Activated CD4-positive, alpha-beta memory T cell treated with anti-CD3 and anti-CD28 coated beads for 36 hours (primary cell): ENCODE measurements at regions not wholly inside any gene's neighbourhood (a gene's known extent, or its start where the extent isn't known, plus 50 kb on each side); places are given as distances from the start of the nearest gene placed in this dataset.

Experiments
- CTCF ChIA-PET: fragments of 350-600 bp; sonication (Branson Sonifier 250); formaldehyde crosslinking; loops from one replicate; lab custom pipeline; 2021; ENCODE audit warnings: antibody characterized with exemption, inconsistent platforms; lab: Charles Lee
- POLR2A ChIA-PET: fragments of 350-600 bp; sonication (Branson Sonifier 250); formaldehyde crosslinking; loops from one replicate; lab custom pipeline; 2021; ENCODE audit warnings: antibody characterized with exemption; lab: Charles Lee
- DNase-seq: peaks from one replicate; pipeline ENCODE4 v3.0.0-alpha.2; 2020
- H3K27ac Mint-ChIP-seq: one replicate; pipeline ENCODE4 v1.8.0; 2021; ENCODE audit warnings: mixed read lengths
- H3K27me3 Mint-ChIP-seq: one replicate; pipeline ENCODE4 v1.8.0; 2021; ENCODE audit warnings: mixed read lengths
- H3K36me3 Mint-ChIP-seq: one replicate; pipeline ENCODE4 v1.8.0; 2021; ENCODE audit warnings: mixed read lengths
- H3K4me1 Mint-ChIP-seq: one replicate; pipeline ENCODE4 v1.8.0; 2021; ENCODE audit warnings: low read depth, mixed read lengths
- H3K4me3 Mint-ChIP-seq: one replicate; pipeline ENCODE4 v1.8.0; 2021; ENCODE audit warnings: mild to moderate bottlenecking, mixed read lengths
- H3K9me3 Mint-ChIP-seq: one replicate; pipeline ENCODE4 v1.8.0; 2021; ENCODE audit warnings: mixed read lengths
- intact Hi-C: fragments of 100-400 bp; cut with micrococcal nuclease; formaldehyde crosslinking; loops from one replicate; pipeline ENCODE4 v1.15.1; 2023

- no peak overlapping the region for H3K27ac Mint-ChIP-seq
- H3K4me3 Mint-ChIP-seq = no peak overlapping the region
- CTCF ChIA-PET = interaction anchor here (0.6 kb wide), 1 partner anchor 165 kb away, joined by 4 read pairs; no protein-coding TSS in a partner anchor
- H3K9me3 Mint-ChIP-seq = no peaks in the 10 kb centered on the region
- intact Hi-C loops = loop anchor here (5.0 to 10.0 kb wide), 3 partner anchors 1083 to 1368 kb away; no protein-coding TSS in a partner anchor
- H3K36me3 Mint-ChIP-seq = no peaks in the 10 kb centered on the region
- peaks cover 6% of the 10 kb centered on the region for H3K27me3 Mint-ChIP-seq
- POLR2A ChIA-PET = no interaction called here
- H3K4me1 Mint-ChIP-seq = no peaks in the 10 kb centered on the region
- no peak for DNase-seq
These were observed 386.9 kb downstream of the FIGN start for GRCh38 chr2:163348857-163349380.

- intact Hi-C loops = loop anchor here (5.0 to 10.0 kb wide), 3 partner anchors 1084 to 1369 kb away; no protein-coding TSS in a partner anchor
- ChIA-PET POLR2A (no interaction called here), CTCF (interaction anchor here (0.6 kb wide), 1 partner anchor 164 kb away, joined by 4 read pairs; no protein-coding TSS in a partner anchor)
- no peak for DNase-seq
- Mint-ChIP-seq H3K27me3 (peaks cover 6% of the 10 kb centered on the region), H3K27ac (no peak overlapping the region), H3K36me3 (no peaks in the 10 kb centered on the region), H3K9me3 (no peaks in the 10 kb centered on the region), H3K4me1 (no peaks in the 10 kb centered on the region), H3K4me3 (no peak overlapping the region)
These were observed 387.6 kb downstream of the FIGN start for GRCh38 chr2:163347982-163348856.

- ChIA-PET CTCF (no interaction called here), POLR2A (no interaction called here)
- Mint-ChIP-seq H3K27ac (no peak overlapping the region), H3K4me1 (no peaks in the 10 kb centered on the region), H3K4me3 (no peak overlapping the region), H3K9me3 (no peaks in the 10 kb centered on the region), H3K27me3 (peaks cover 6% of the 10 kb centered on the region), H3K36me3 (no peaks in the 10 kb centered on the region)
- no peak for DNase-seq
- intact Hi-C loops = loop anchor here (5.0 to 10.0 kb wide), 3 partner anchors 1086 to 1371 kb away; no protein-coding TSS in a partner anchor
These were observed 389.8 kb downstream of the FIGN start for GRCh38 chr2:163345795-163346573.

GRCh38 chr2:163343316-163343715 lies 392.5 kb downstream of the FIGN start:
- intact Hi-C loops = loop anchor here (10.0 kb wide), 1 partner anchor 1191 kb away; no protein-coding TSS in a partner anchor
- Mint-ChIP-seq H3K36me3 (no peaks in the 10 kb centered on the region), H3K4me1 (no peaks in the 10 kb centered on the region), H3K27me3 (peaks cover 1% of the 10 kb centered on the region), H3K9me3 (no peaks in the 10 kb centered on the region), H3K4me3 (no peak overlapping the region), H3K27ac (no peak overlapping the region)
- ChIA-PET CTCF (no interaction called here), POLR2A (no interaction called here)
- no peak for DNase-seq

- POLR2A ChIA-PET = no interaction called here
- no peak overlapping the region for H3K4me3 Mint-ChIP-seq
- intact Hi-C loops = loop anchor here (10.0 kb wide), 1 partner anchor 1193 kb away; no protein-coding TSS in a partner anchor
- H3K36me3 Mint-ChIP-seq = no peaks in the 10 kb centered on the region
- H3K9me3 Mint-ChIP-seq = peaks cover 3% of the 10 kb centered on the region
- H3K27me3 Mint-ChIP-seq = no peaks in the 10 kb centered on the region
- CTCF ChIA-PET = no interaction called here
- H3K4me1 Mint-ChIP-seq = no peaks in the 10 kb centered on the region
- no peak for DNase-seq
- no peak overlapping the region for H3K27ac Mint-ChIP-seq
These were observed 394.4 kb downstream of the FIGN start for GRCh38 chr2:163341426-163341825.

- no peak overlapping the region for H3K27ac Mint-ChIP-seq
- CTCF ChIA-PET = no interaction called here
- POLR2A ChIA-PET = no interaction called here
- intact Hi-C loops = no loop called here
- H3K9me3 Mint-ChIP-seq = peaks cover 3% of the 10 kb centered on the region
- H3K36me3 Mint-ChIP-seq = no peaks in the 10 kb centered on the region
- DNase-seq = no peak
- no peak overlapping the region for H3K4me3 Mint-ChIP-seq
- H3K4me1 Mint-ChIP-seq = no peaks in the 10 kb centered on the region
- no peaks in the 10 kb centered on the region for H3K27me3 Mint-ChIP-seq
These were observed 397.5 kb downstream of the FIGN start for GRCh38 chr2:163338270-163338669.

GRCh38 chr2:163324677-163325076 lies 411.1 kb downstream of the FIGN start:
- H3K27ac Mint-ChIP-seq = no peak overlapping the region
- POLR2A ChIA-PET = no interaction called here
- intact Hi-C loops = no loop called here
- no peaks in the 10 kb centered on the region for H3K36me3 Mint-ChIP-seq
- CTCF ChIA-PET = no interaction called here
- no peaks in the 10 kb centered on the region for H3K27me3 Mint-ChIP-seq
- no peak for DNase-seq
- no peak overlapping the region for H3K4me3 Mint-ChIP-seq
- H3K9me3 Mint-ChIP-seq = no peaks in the 10 kb centered on the region
- H3K4me1 Mint-ChIP-seq = no peaks in the 10 kb centered on the region

GRCh38 chr2:163319006-163319405 lies 416.8 kb downstream of the FIGN start:
- no peaks in the 10 kb centered on the region for H3K4me1 Mint-ChIP-seq
- ChIA-PET CTCF (no interaction called here), POLR2A (no interaction called here)
- intact Hi-C loops = no loop called here
- H3K4me3 Mint-ChIP-seq = no peak overlapping the region
- no peaks in the 10 kb centered on the region for H3K36me3 Mint-ChIP-seq
- DNase-seq = no peak
- peaks cover 2% of the 10 kb centered on the region for H3K9me3 Mint-ChIP-seq
- no peak overlapping the region for H3K27ac Mint-ChIP-seq
- no peaks in the 10 kb centered on the region for H3K27me3 Mint-ChIP-seq

GRCh38 chr2:163314712-163315111 lies 421.1 kb downstream of the FIGN start:
- Mint-ChIP-seq H3K27me3 (no peaks in the 10 kb centered on the region), H3K4me1 (no peaks in the 10 kb centered on the region), H3K36me3 (no peaks in the 10 kb centered on the region), H3K9me3 (peaks cover 2% of the 10 kb centered on the region), H3K4me3 (no peak overlapping the region), H3K27ac (no peak overlapping the region)
- ChIA-PET POLR2A (no interaction called here), CTCF (no interaction called here)
- intact Hi-C loops = no loop called here
- no peak for DNase-seq

- intact Hi-C loops = no loop called here
- DNase-seq = no peak
- H3K27ac Mint-ChIP-seq = no peak overlapping the region
- H3K27me3 Mint-ChIP-seq = no peaks in the 10 kb centered on the region
- H3K9me3 Mint-ChIP-seq = peaks cover 2% of the 10 kb centered on the region
- no peaks in the 10 kb centered on the region for H3K36me3 Mint-ChIP-seq
- CTCF ChIA-PET = no interaction called here
- no peak overlapping the region for H3K4me3 Mint-ChIP-seq
- POLR2A ChIA-PET = no interaction called here
- no peaks in the 10 kb centered on the region for H3K4me1 Mint-ChIP-seq
These were observed 423.1 kb downstream of the FIGN start for GRCh38 chr2:163312713-163313112.

- Mint-ChIP-seq H3K27ac (no peak overlapping the region), H3K4me1 (no peaks in the 10 kb centered on the region), H3K27me3 (no peaks in the 10 kb centered on the region), H3K9me3 (peaks cover 5% of the 10 kb centered on the region), H3K36me3 (no peaks in the 10 kb centered on the region), H3K4me3 (no peak overlapping the region)
- DNase-seq = no peak
- ChIA-PET POLR2A (no interaction called here), CTCF (no interaction called here)
- intact Hi-C loops = no loop called here
These were observed 429.2 kb downstream of the FIGN start for GRCh38 chr2:163306647-163307046.

GRCh38 chr2:163302141-163302540 lies 433.7 kb downstream of the FIGN start:
- intact Hi-C loops = no loop called here
- no peak overlapping the region for H3K4me3 Mint-ChIP-seq
- H3K36me3 Mint-ChIP-seq = no peaks in the 10 kb centered on the region
- H3K9me3 Mint-ChIP-seq = peaks cover 2% of the 10 kb centered on the region
- CTCF ChIA-PET = no interaction called here
- H3K27ac Mint-ChIP-seq = no peak overlapping the region
- POLR2A ChIA-PET = no interaction called here
- no peak for DNase-seq
- no peaks in the 10 kb centered on the region for H3K27me3 Mint-ChIP-seq
- no peaks in the 10 kb centered on the region for H3K4me1 Mint-ChIP-seq
